Heart left ventricle (tissue), 13 donors: ENCODE measurements at regions not wholly inside any gene's neighbourhood (a gene's known extent, or its start where the extent isn't known, plus 50 kb on each side); places are given as distances from the start of the nearest gene placed in this dataset.

ENCODE experiments used
- CTCF ChIP-seq, 12 donors: fragments of 200-600 bp; sonication (generic) in 4 of 12; IDR thresholded peaks; one replicate each; pipeline versions ENCODE4 v1.5.0 to v1.8.0; 2018 to 2022; ENCODE audit warnings: antibody characterized with exemption in 12 of 12, mild to moderate bottlenecking in 5 of 12
- POLR2A ChIP-seq, 2 donors: fragments of 450-650 bp; IDR thresholded peaks; one replicate each; pipeline ENCODE4 v1.6.1; 2017; ENCODE audit warnings: antibody characterized with exemption in 2 of 2, mild to moderate bottlenecking in 2 of 2, moderate library complexity in 2 of 2
- donor health status: ischemic (EF 13 %, LVEDD 7.1; RV severe dilation, severe dysfunction).
- donor health status: DM: no; HTN: yes; CAD: no.
- donor health status: DM: no; HTN: no; CAD: no.
- donor health status: ischemic (EF 25% LVEDD 6.9; RV normal size, moderate dysfunction).
- donor health status: ischemic (EF 25% LVEDD 5.7; RV mildly dilated, moderate dysfunction).
- donor health status: ischemic (EF 35%, LVEDD 5.7; RV mildly dilated, moderate dysfunction).
- donor health status: nonischemic (EF 11% LVEDD 7.7; RV severe dilation, severe dysfunction).
- donor health status: DM: yes; HTN: yes; CAD: no.
- donor health status: PGD.
- donor health status: ischemic (EF 29% LVEDD 5.4; RV normal size, mild dysfunction).
- donor health status: nonischemic (EF 23%, LVEDD 6.1; RV moderate dilation, normal function).

- TF ChIP-seq CTCF (IDR thresholded peaks at IDR 0.05): no peak
- TF ChIP-seq POLR2A (IDR thresholded peaks at IDR 0.05): no peak
Measured at GRCh38 chr6:8679823-8680222, 244.5 kb upstream of the SLC35B3 start.
